ENCODE measurements at regions not wholly inside any gene's neighbourhood (a gene's known extent, or its start where the extent isn't known, plus 50 kb on each side); places are given as distances from the start of the nearest gene placed in this dataset.

GRCh38 chr16:48049847-48050246 lies 105.9 kb downstream of the ABCC12 start:
- peak; percentile 6 for DNase-seq (ENCODE audit: extremely low read depth, low read depth)
- TF ChIP-seq CTCF (IDR thresholded peaks at IDR 0.05; ENCODE audit: low read depth, low read length, missing control alignments), result no peak

GRCh38 chr16:48047720-48048119 lies 108.1 kb downstream of the ABCC12 start:
- no peak overlapping the region for H3K4me3 ChIP-seq (replicated peaks; ENCODE audit: low read depth, low read length)
- no peak for TF ChIP-seq CTCF (IDR thresholded peaks at IDR 0.05; ENCODE audit: low read depth, low read length, missing control alignments)
- no peak for DNase-seq (ENCODE audit: extremely low read depth, low read depth)

More at GRCh38 chr16:48049847-48050246, 105.9 kb downstream of the ABCC12 start:
- H3K4me3 ChIP-seq (replicated peaks; ENCODE audit: low read depth, low read length), result no peak overlapping the region

- no peak for TF ChIP-seq CTCF (IDR thresholded peaks at IDR 0.05; ENCODE audit: low read depth, low read length, missing control alignments)
- H3K4me3 ChIP-seq (replicated peaks; ENCODE audit: low read depth, low read length), result no peak overlapping the region
- DNase-seq (ENCODE audit: extremely low read depth, low read depth), result no peak
These were observed 108.6 kb downstream of the ABCC12 start for GRCh38 chr16:48047241-48047640.

GRCh38 chr16:48044117-48044516 lies 111.7 kb downstream of the ABCC12 start:
- no peak for DNase-seq (ENCODE audit: extremely low read depth, low read depth)
- no peak overlapping the region for H3K4me3 ChIP-seq (replicated peaks; ENCODE audit: low read depth, low read length)
- no peak for TF ChIP-seq CTCF (IDR thresholded peaks at IDR 0.05; ENCODE audit: low read depth, low read length, missing control alignments)

- no peak for DNase-seq (ENCODE audit: extremely low read depth, low read depth)
- no peak overlapping the region for H3K4me3 ChIP-seq (replicated peaks; ENCODE audit: low read depth, low read length)
- no peak for TF ChIP-seq CTCF (IDR thresholded peaks at IDR 0.05; ENCODE audit: low read depth, low read length, missing control alignments)
These were observed 113.8 kb downstream of the ABCC12 start for GRCh38 chr16:48041981-48042421.

- no peak for TF ChIP-seq CTCF (IDR thresholded peaks at IDR 0.05; ENCODE audit: low read depth, low read length, missing control alignments)
- no peak for DNase-seq (ENCODE audit: extremely low read depth, low read depth)
- H3K4me3 ChIP-seq (replicated peaks; ENCODE audit: low read depth, low read length), result no peak overlapping the region
These were observed 120.7 kb downstream of the ABCC12 start for GRCh38 chr16:48035142-48035541.

GRCh38 chr16:48030926-48031325 lies 124.9 kb downstream of the ABCC12 start:
- no peak overlapping the region for H3K4me3 ChIP-seq (replicated peaks; ENCODE audit: low read depth, low read length)
- no peak for DNase-seq (ENCODE audit: extremely low read depth, low read depth)
- no peak for TF ChIP-seq CTCF (IDR thresholded peaks at IDR 0.05; ENCODE audit: low read depth, low read length, missing control alignments)

Measured in HFF-Myc (cell line).